WTC11 (cell line): ENCODE measurements at regions not wholly inside any gene's neighbourhood (a gene's known extent, or its start where the extent isn't known, plus 50 kb on each side); places are given as distances from the start of the nearest gene placed in this dataset.

Experiments used
- ELF4 ChIP-seq: sonication (generic); formaldehyde crosslinking; IDR thresholded peaks from 2 replicates; pipeline ENCODE4 v1.8.1; 2022; ENCODE audit warnings: low read depth, mild to moderate bottlenecking, moderate library complexity, missing genetic modification reagents
- ESRRA ChIP-seq: sonication (generic); formaldehyde crosslinking; IDR thresholded peaks from 2 replicates; pipeline ENCODE4 v1.8.1; 2022; ENCODE audit warnings: mild to moderate bottlenecking, missing genetic modification reagents, borderline replicate concordance
- FOXJ3 ChIP-seq: sonication (generic); formaldehyde crosslinking; IDR thresholded peaks from 2 replicates; pipeline ENCODE4 v1.9.0; 2021; ENCODE audit warnings: missing genetic modification reagents, mild to moderate bottlenecking, borderline replicate concordance
- SMAD3 ChIP-seq: sonication (generic); formaldehyde crosslinking; IDR thresholded peaks from 2 replicates; pipeline ENCODE4 v1.8.0; 2022; ENCODE audit warnings: missing genetic modification reagents, mild to moderate bottlenecking, borderline replicate concordance
- TF ChIP-seq, protein P1 (sequence below): sonication (generic); formaldehyde crosslinking; IDR thresholded peaks from 2 replicates; pipeline ENCODE4 v1.8.1; 2022; ENCODE audit warnings: mild to moderate bottlenecking, missing genetic modification reagents, moderate library complexity, borderline replicate concordance
- TF ChIP-seq, protein P2 (sequence below): fragments of 250-450 bp; sonication (Bioruptor Pico); IDR thresholded peaks from 2 replicates; pipeline ENCODE4 v2.1.2; 2022; ENCODE audit warnings: mild to moderate bottlenecking, moderate library complexity

DNA sequence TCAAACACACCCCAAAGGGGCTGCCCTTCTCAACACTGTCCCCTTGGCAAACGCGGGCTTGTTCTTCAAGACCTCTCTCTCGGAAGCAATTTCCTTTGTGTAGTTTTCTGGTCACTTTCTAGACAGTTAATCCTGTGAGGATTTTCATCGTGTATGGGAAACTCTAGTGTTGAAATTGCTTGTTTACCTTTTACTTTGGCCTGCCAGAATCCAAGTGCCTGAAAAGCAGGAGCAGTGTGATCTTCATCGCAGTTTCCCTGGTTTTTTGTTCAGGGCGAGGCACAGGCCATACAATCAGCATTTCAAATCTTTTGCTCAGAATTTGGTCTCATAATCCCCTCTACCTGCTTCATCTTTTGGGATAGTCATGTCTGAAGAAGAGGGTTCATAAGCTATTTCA lies 115.7 kb upstream of the C9orf72 start:
- TF ChIP-seq FOXJ3 (CRISPR knock-in tag), result no peak
- TF ChIP-seq, protein P1, sequence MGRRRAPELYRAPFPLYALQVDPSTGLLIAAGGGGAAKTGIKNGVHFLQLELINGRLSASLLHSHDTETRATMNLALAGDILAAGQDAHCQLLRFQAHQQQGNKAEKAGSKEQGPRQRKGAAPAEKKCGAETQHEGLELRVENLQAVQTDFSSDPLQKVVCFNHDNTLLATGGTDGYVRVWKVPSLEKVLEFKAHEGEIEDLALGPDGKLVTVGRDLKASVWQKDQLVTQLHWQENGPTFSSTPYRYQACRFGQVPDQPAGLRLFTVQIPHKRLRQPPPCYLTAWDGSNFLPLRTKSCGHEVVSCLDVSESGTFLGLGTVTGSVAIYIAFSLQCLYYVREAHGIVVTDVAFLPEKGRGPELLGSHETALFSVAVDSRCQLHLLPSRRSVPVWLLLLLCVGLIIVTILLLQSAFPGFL (CRISPR knock-in tag), result no peak
- TF ChIP-seq, protein P2, sequence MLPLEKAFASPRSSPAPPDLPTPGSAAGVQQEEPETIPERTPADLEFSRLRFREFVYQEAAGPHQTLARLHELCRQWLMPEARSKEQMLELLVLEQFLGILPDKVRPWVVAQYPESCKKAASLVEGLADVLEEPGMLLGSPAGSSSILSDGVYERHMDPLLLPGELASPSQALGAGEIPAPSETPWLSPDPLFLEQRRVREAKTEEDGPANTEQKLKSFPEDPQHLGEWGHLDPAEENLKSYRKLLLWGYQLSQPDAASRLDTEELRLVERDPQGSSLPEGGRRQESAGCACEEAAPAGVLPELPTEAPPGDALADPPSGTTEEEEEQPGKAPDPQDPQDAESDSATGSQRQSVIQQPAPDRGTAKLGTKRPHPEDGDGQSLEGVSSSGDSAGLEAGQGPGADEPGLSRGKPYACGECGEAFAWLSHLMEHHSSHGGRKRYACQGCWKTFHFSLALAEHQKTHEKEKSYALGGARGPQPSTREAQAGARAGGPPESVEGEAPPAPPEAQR (CRISPR knock-in tag), result no peak
- no peak for TF ChIP-seq SMAD3 (CRISPR knock-in tag)
- TF ChIP-seq ELF4 (CRISPR knock-in tag), result no peak
- TF ChIP-seq ESRRA (CRISPR knock-in tag), result no peak
